Adipocyte (in vitro differentiated cells): ENCODE measurements at regions not wholly inside any gene's neighbourhood (a gene's known extent, or its start where the extent isn't known, plus 50 kb on each side); places are given as distances from the start of the nearest gene placed in this dataset.

Experiments
- DNase-seq: peaks from one replicate; pipeline ENCODE4 v3.0.0-alpha.2; 2015; ENCODE audit warnings: low read depth
- H3K27me3 ChIP-seq: replicated peaks from 2 replicates; pipeline ENCODE4 v1.7.0; 2013; ENCODE audit warnings: mild to moderate bottlenecking, low read length, moderate library complexity; ENCODE audit not compliant: control insufficient read depth, insufficient read depth
- H3K36me3 ChIP-seq: 2 replicates; pipeline ENCODE4 v1.7.0; 2013; ENCODE audit warnings: low read length, mild to moderate bottlenecking, moderate library complexity; ENCODE audit not compliant: control insufficient read depth, insufficient read depth, severe bottlenecking
- H3K4me1 ChIP-seq: 2 replicates; pipeline ENCODE4 v1.7.0; 2013; ENCODE audit warnings: mild to moderate bottlenecking, low read length, moderate library complexity; ENCODE audit not compliant: control insufficient read depth, insufficient read depth
- H3K4me3 ChIP-seq: 2 replicates; pipeline ENCODE4 v1.7.0; 2013; ENCODE audit warnings: mild to moderate bottlenecking, low read length, moderate library complexity
- H3K9ac ChIP-seq: 2 replicates; pipeline ENCODE4 v1.7.0; 2013; ENCODE audit warnings: mild to moderate bottlenecking, low read length, moderate library complexity
- H3K9me3 ChIP-seq: 2 replicates; pipeline ENCODE4 v1.7.0; 2013; ENCODE audit warnings: mild to moderate bottlenecking, low read length, moderate library complexity; ENCODE audit not compliant: control insufficient read depth

DNA sequence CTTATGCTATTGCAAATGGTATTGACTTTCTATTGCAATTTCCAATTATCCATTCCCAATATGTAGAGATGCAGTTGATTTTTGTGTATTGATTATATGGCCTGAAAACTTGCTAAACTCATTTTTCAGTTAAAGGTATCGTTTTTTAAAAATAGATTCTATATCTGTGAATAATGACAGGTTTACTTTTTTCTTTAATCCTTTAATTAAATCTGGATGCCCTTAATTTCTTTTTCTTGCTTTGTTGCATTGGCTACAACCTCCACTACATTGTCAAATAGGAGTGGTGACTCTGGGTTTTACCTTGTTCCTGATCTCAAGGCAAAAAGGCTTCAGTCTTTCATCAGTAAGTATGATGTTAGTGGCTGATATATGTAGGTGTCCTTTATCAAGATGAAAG is 522.4 kb downstream of the MATN1 start:
- H3K27me3 ChIP-seq = peaks cover 13% of the 10 kb centered on the region
- H3K9ac ChIP-seq = no peak overlapping the region
- H3K36me3 ChIP-seq = no peaks in the 10 kb centered on the region
- H3K9me3 ChIP-seq = peaks cover 13% of the 10 kb centered on the region
- DNase-seq = no peak
- no peak overlapping the region for H3K4me3 ChIP-seq
- H3K4me1 ChIP-seq = peaks cover 16% of the 10 kb centered on the region

DNA sequence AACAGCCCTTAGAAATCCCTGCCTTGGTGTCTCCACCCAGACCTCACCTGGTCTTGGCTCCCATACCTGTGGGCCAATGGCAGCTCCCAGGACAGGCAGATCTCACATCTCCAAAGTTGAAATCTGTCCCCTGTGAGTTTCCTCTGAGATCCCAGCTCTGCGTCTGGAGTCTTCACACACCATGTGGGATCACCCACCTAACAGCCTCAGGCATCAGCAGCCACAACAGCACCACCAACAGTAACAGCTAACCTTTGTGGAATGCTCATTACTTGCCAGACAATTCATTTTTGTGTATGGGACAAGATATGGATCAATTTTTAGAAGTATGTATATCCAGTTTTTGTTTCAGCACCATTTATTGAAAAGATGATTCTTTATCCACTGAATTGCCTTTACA is 523.2 kb downstream of the MATN1 start:
- Histone ChIP-seq H3K4me3 (no peak overlapping the region), H3K9ac (no peak overlapping the region), H3K27me3 (peaks cover 13% of the 10 kb centered on the region), H3K9me3 (peaks cover 13% of the 10 kb centered on the region), H3K4me1 (peaks cover 16% of the 10 kb centered on the region), H3K36me3 (no peaks in the 10 kb centered on the region)
- DNase-seq = no peak

DNA sequence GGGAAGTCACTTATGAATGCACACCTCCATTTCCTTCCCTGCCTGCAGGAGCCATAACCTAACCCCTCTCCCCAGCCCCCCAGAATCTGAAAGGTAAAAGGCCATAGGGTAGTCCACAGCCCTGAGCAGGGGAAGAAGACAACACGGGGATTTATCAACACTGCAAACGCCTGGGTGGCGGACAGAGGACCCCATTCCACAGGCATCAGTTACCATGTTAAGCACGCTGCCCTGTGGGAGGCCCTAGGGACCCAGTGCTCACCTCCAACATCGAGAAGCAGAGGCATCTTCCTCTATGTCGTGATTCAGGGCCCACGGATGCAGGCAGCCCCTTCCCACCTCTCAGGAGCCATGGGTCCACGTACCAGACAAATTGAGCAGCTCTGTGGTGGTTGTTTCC is 523.8 kb downstream of the MATN1 start:
- Histone ChIP-seq H3K9me3 (peaks cover 13% of the 10 kb centered on the region), H3K4me1 (peaks cover 16% of the 10 kb centered on the region), H3K36me3 (no peaks in the 10 kb centered on the region), H3K4me3 (no peak overlapping the region), H3K27me3 (peaks cover 13% of the 10 kb centered on the region), H3K9ac (no peak overlapping the region)
- no peak for DNase-seq

DNA sequence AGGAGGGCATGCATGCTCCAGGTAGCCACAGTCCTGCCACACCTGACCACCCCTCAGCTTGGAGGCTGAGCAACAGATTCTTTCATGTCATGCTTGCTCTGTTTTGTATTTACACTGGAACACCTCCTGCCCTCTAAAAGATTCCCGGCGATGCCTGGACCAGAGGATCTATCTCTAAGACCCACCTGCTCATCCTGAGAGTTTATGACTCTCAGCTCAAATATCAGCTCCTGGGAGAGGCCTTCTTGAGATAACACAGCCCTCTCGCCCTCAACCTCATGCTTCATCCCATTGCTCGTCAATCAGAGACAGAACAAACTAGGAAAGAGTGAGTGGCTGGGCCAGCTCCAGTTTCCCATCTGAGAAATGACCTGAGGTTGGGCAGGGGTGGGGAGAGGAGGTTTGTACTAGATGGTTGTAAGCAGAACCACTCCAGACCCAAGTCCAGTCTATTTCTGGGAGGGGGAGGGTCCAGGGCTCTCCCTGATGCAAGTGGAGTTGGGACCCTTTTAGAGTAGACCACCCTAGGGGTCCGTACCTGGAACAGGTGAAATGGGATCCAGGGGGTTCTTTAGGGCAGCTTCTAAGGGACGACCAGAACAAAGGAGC is 524.5 kb downstream of the MATN1 start:
- Histone ChIP-seq H3K27me3 (peaks cover 13% of the 10 kb centered on the region), H3K9me3 (peaks cover 13% of the 10 kb centered on the region), H3K4me3 (no peak overlapping the region), H3K36me3 (no peaks in the 10 kb centered on the region), H3K4me1 (peaks cover 19% of the 10 kb centered on the region), H3K9ac (no peak overlapping the region)
- DNase-seq = no peak

DNA sequence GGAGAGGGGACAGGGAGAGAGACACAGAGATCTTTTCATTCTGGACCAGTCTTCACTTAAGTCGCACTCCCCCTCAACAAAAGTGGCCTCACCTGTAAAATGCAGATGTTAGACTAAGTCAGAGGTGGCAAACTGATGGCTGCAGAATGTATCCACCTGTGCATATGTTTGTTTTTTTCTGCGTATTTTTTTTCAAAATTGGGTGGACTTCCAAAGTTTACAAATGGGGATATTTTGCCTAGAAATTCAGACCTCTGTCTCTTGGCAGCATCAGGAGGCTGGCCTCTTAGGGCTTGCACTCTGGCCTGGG is 525.0 kb downstream of the MATN1 start:
- H3K9me3 ChIP-seq = peaks cover 13% of the 10 kb centered on the region
- no peaks in the 10 kb centered on the region for H3K36me3 ChIP-seq
- peaks cover 13% of the 10 kb centered on the region for H3K27me3 ChIP-seq
- DNase-seq = no peak
- H3K4me3 ChIP-seq = no peak overlapping the region
- peaks cover 19% of the 10 kb centered on the region for H3K4me1 ChIP-seq
- no peak overlapping the region for H3K9ac ChIP-seq

DNA sequence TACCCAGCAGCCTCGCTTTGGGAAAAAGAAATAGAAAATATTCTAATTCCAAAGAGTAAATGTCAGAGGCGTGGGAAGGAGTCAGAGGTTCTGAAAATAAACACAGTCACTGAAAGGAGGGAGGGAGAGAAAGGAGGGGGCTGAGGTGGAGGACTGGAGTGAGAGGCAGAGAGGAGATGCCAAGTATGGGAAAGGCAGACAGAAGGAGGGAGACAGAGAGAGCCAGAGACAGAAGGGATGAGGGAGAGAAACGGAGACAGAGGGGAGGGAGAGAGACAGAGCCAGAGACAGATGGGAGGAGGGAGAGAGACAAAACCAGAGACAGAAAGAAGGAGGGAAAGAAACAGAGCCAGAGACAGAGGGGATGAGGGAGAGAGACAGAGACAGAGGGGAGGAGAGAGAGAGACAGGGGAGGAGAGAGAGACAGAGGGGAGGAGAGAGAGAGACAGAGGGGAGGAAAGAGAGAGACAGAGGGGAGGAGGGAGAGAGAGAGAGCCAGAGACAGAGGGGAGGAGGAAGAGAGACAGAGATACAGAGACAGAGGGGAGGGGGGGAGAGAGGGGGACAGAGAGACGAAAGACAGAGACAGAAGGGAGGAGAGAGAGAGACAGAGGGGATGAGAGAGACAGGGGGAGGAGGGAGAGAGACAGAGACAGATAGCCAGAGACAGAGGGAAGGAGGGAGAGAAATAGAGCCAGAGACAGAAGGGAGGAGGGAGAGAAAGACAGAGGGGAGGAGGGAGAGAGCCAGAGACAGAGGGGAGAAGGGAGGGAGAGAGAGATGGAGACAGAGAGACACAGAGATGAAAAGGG is 525.5 kb downstream of the MATN1 start:
- Histone ChIP-seq H3K9me3 (peaks cover 13% of the 10 kb centered on the region), H3K4me1 (peaks cover 19% of the 10 kb centered on the region), H3K9ac (peak overlapping the region; percentile 15), H3K36me3 (no peaks in the 10 kb centered on the region), H3K4me3 (peak overlapping the region; percentile 10), H3K27me3 (peaks cover 13% of the 10 kb centered on the region)
- DNase-seq = peak; percentile 51

DNA sequence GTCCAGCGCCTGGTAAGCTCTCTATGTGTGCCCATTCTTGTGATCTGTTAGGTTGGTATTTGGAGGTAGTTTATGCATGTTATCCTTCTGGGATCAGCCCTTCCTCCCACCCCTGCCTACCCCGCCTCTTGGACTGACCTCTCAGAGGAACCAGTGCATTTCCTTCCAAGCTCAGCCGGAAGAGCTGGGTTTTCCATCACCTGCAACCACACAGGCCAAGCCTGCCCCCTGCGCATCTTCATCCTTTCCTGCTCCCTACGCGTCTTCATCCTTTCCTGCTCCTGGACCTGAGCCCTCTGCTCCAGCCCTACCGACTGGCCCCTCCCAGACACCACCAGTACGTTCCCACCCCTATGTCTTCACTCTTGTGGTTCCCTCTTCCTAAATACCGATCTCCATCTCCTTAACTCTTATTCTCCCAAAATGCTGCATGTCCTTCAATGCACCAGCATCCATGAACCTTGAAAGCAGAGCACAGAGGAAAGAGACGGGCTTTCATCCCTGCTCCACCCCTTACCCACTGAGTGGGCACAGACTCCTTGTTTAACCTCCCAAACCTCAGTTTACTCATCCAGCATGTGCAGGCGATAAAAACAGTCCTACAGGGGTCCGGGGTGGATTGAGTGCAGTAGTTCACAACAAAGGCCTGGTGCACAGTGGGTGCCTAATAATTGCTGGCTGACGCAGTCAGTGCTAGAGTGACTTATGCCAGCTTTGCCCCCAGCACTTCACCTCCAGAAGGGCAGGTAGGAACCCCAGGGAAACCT is 526.3 kb downstream of the MATN1 start:
- Histone ChIP-seq H3K9ac (no peak overlapping the region), H3K9me3 (peaks cover 13% of the 10 kb centered on the region), H3K4me3 (peak overlapping the region; percentile 10), H3K27me3 (peaks cover 13% of the 10 kb centered on the region), H3K36me3 (no peaks in the 10 kb centered on the region), H3K4me1 (peaks cover 19% of the 10 kb centered on the region)
- DNase-seq = no peak

DNA sequence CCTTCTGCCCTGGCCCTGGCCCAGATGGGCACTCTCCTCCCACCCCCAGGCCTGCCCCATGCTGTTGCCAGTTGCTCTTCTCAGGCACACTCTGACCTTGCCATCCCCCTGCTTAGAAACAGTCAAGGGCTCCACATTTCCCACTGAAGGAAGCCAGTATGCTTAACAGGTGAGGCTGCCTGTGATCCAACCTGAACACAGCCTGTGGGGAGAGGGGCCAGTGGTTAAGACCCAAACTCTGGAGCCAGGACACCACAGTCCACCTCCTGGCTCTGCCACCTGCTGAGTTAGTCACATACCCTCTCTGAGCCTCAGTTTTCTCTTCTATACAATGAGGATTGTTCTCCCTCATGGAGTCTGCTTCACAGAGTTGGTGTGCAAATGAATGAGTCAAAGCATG is 526.9 kb downstream of the MATN1 start:
- peaks cover 19% of the 10 kb centered on the region for H3K4me1 ChIP-seq
- H3K9ac ChIP-seq = no peak overlapping the region
- H3K4me3 ChIP-seq = no peak overlapping the region
- no peak for DNase-seq
- H3K9me3 ChIP-seq = peaks cover 13% of the 10 kb centered on the region
- H3K27me3 ChIP-seq = peaks cover 13% of the 10 kb centered on the region
- no peaks in the 10 kb centered on the region for H3K36me3 ChIP-seq

DNA sequence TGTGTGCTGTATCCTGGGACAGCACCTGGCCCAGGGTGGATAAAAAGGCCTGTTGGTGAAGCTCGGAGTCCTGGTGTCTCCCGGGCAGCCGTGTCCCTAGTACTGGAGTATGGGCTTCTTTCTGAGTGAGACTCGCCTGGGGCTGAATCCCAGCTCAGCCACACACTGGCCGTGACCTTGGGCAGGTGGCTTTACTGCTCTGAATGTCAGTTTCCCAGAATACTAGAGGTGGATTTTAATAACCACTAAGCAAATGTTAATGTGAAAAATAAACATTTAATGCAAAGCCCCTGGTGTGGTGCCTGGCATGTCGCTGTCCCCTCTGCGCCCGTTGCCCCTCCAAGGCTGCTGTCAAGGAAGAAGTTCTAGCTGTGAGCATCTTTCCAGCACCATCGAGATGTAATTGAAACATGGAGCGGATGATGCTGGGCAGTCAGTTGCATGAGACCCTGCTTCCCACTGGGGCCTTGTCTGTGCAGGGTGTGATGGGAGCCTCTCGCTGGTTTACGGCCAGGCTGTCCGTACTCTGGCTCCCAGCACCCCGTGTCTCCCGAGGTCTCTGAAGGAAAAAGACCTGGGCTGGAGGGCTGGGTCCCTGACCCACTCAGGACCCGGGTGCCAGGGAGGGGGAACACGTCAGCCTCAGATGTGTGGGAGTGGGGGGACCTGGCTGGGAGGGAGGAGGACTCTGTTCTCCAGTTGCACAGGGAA is 527.8 kb downstream of the MATN1 start:
- Histone ChIP-seq H3K4me3 (no peak overlapping the region), H3K4me1 (peaks cover 24% of the 10 kb centered on the region), H3K36me3 (no peaks in the 10 kb centered on the region), H3K9ac (no peak overlapping the region), H3K9me3 (peaks cover 4% of the 10 kb centered on the region), H3K27me3 (peaks cover 13% of the 10 kb centered on the region)
- no peak for DNase-seq

DNA sequence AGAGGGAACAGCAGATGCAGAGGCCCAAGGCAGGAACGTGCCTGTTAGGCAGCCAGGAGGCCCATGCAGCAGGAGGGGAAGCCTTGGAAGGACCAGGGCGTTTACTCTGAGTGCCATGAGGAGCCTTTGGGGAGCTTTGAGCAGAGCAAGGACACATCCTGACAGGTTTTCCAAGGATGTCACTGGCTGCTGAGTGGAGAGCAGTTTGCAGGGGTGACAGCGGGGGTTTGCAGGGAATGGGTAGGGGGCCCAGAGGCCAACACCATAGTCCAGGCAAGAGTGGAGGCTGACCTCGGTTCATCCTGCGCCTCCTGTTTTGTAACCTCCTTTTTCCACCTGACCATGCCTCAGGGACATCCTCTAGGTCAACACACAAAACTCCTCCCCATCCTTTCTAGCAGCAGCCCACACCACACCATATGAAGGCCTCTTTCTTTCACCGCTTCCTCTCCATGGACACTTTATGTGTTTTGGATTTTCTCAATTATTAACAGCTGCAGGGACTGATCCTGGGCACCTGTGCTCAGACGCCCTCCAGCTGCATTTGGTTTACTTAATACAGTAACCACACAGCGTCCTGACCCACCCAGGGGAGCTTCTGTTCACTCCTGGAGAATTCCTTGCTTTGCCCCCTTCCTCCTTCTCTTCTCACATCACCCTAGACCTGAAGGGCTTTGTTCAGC is 528.5 kb downstream of the MATN1 start:
- Histone ChIP-seq H3K4me3 (no peak overlapping the region), H3K36me3 (no peaks in the 10 kb centered on the region), H3K27me3 (peaks cover 11% of the 10 kb centered on the region), H3K9me3 (no peaks in the 10 kb centered on the region), H3K9ac (no peak overlapping the region), H3K4me1 (peaks cover 30% of the 10 kb centered on the region)
- DNase-seq = no peak
